ENCODE measurements at regions not wholly inside any gene's neighbourhood (a gene's known extent, or its start where the extent isn't known, plus 50 kb on each side); places are given as distances from the start of the nearest gene placed in this dataset.

- no peak for DNase-seq (ENCODE audit: extremely low spot score)
- Histone ChIP-seq H3K9me3 (no peaks in the 10 kb centered on the region), H3K4me3 (no peak overlapping the region), H3K36me3 (no peaks in the 10 kb centered on the region), H3K27ac (replicated peaks in 1 of 4) (no peak overlapping the region), H3K4me1 (peaks cover 10 to 15% (median 12%) of the 10 kb centered on the region in 4 donors), H3K27me3 (no peaks in the 10 kb centered on the region)
- WGBS = 95% methylated on average over 1 of the region's 1 CpG
- intact Hi-C loops (cut with DNase I) = no loop called here
- TF ChIP-seq EP300 (IDR thresholded peaks at IDR 0.05) = no peak
- no peak for TF ChIP-seq POLR2A (IDR thresholded peaks at IDR 0.05; ENCODE audit: low read depth)
Observed at GRCh38 chr5:72621576-72621975, 114.4 kb upstream of the ZNF366 start.

GRCh38 chr5:72619677-72620076 is 112.5 kb upstream of the ZNF366 start:
- no peaks in the 10 kb centered on the region for H3K27me3 ChIP-seq
- DNase-seq (ENCODE audit: extremely low spot score) = no peak
- H3K27ac ChIP-seq (replicated peaks in 1 of 4) = no peak overlapping the region
- H3K9me3 ChIP-seq = no peaks in the 10 kb centered on the region
- no peaks in the 10 kb centered on the region for H3K36me3 ChIP-seq
- 94% methylated on average over 1 of the region's 1 CpG for WGBS
- intact Hi-C loops (cut with DNase I) = no loop called here
- no peak overlapping the region for H3K4me3 ChIP-seq
- TF ChIP-seq CTCF (IDR thresholded peaks at IDR 0.05) (no peak), POLR2A (IDR thresholded peaks at IDR 0.05; ENCODE audit: low read depth) (no peak), POLR2AphosphoS5 (IDR thresholded peaks at IDR 0.05) (no peak), EP300 (IDR thresholded peaks at IDR 0.05) (no peak)
- H3K4me1 ChIP-seq = peaks cover 4 to 8% (median 7%) of the 10 kb centered on the region in 4 donors

- WGBS = 96% methylated on average over 2 of the region's 2 CpGs
- TF ChIP-seq POLR2A (IDR thresholded peaks at IDR 0.05; ENCODE audit: low read depth) (no peak), EP300 (IDR thresholded peaks at IDR 0.05) (no peak), POLR2AphosphoS5 (IDR thresholded peaks at IDR 0.05) (no peak), CTCF (IDR thresholded peaks at IDR 0.05) (no peak)
- Histone ChIP-seq H3K36me3 (no peaks in the 10 kb centered on the region), H3K27ac (replicated peaks in 1 of 4) (no peak overlapping the region), H3K27me3 (no peaks in the 10 kb centered on the region), H3K4me1 (peaks cover 0 to 4% (median 3%) of the 10 kb centered on the region in 4 donors), H3K9me3 (no peaks in the 10 kb centered on the region), H3K4me3 (no peak overlapping the region)
- intact Hi-C loops (cut with DNase I) = no loop called here
- no peak for DNase-seq (ENCODE audit: extremely low spot score)
Observed at GRCh38 chr5:72619251-72619650, 112.0 kb upstream of the ZNF366 start.

GRCh38 chr5:72618708-72619107 is 111.5 kb upstream of the ZNF366 start:
- no peak overlapping the region for H3K27ac ChIP-seq (replicated peaks in 1 of 4)
- WGBS = 78% methylated on average over 4 of the region's 4 CpGs
- H3K36me3 ChIP-seq = no peaks in the 10 kb centered on the region
- no peaks in the 10 kb centered on the region for H3K27me3 ChIP-seq
- no peaks in the 10 kb centered on the region for H3K9me3 ChIP-seq
- no peak for DNase-seq (ENCODE audit: extremely low spot score)
- no peak for TF ChIP-seq POLR2AphosphoS5 (IDR thresholded peaks at IDR 0.05)
- TF ChIP-seq CTCF (IDR thresholded peaks at IDR 0.05) = no peak
- no peak for TF ChIP-seq EP300 (IDR thresholded peaks at IDR 0.05)
- no peak for TF ChIP-seq POLR2A (IDR thresholded peaks at IDR 0.05; ENCODE audit: low read depth)
- intact Hi-C loops (cut with DNase I) = no loop called here
- H3K4me1 ChIP-seq = no peaks in the 10 kb centered on the region
- no peak overlapping the region for H3K4me3 ChIP-seq

GRCh38 chr5:72615061-72615460 is 107.9 kb upstream of the ZNF366 start:
- no peak for DNase-seq (ENCODE audit: extremely low spot score)
- intact Hi-C loops (cut with DNase I) = no loop called here
- Histone ChIP-seq H3K9me3 (no peaks in the 10 kb centered on the region), H3K27ac (replicated peaks in 1 of 4) (no peak overlapping the region), H3K36me3 (no peaks in the 10 kb centered on the region), H3K27me3 (no peaks in the 10 kb centered on the region), H3K4me1 (peaks cover 0 to 9% (median 4%) of the 10 kb centered on the region in 4 donors), H3K4me3 (no peak overlapping the region)
- TF ChIP-seq EP300 (IDR thresholded peaks at IDR 0.05) (no peak), POLR2A (IDR thresholded peaks at IDR 0.05; ENCODE audit: low read depth) (no peak), POLR2AphosphoS5 (IDR thresholded peaks at IDR 0.05) (no peak), CTCF (IDR thresholded peaks at IDR 0.05) (no peak)

All from esophagus muscularis mucosa (tissue), 4 donors.